ENCODE measurements at regions not wholly inside any gene's neighbourhood (a gene's known extent, or its start where the extent isn't known, plus 50 kb on each side); places are given as distances from the start of the nearest gene placed in this dataset.
A peak's percentile ranks its signal among the peaks of the same experiment; 100 is the strongest.

- peak; percentile 70 for DNase-seq
These were observed 99.0 kb upstream of the KCNG1 start for GRCh38 chr20:51121901-51122412.

- no peak for DNase-seq
These were observed 98.4 kb upstream of the KCNG1 start for GRCh38 chr20:51121272-51121671.

GRCh38 chr20:51120868-51121267, 98.0 kb upstream of the KCNG1 start:
- no peak for DNase-seq

- DNase-seq, result no peak
These were observed 97.5 kb upstream of the KCNG1 start for GRCh38 chr20:51120438-51120837.

- no peak for DNase-seq
These were observed 97.0 kb upstream of the KCNG1 start for GRCh38 chr20:51119914-51120313.

GRCh38 chr20:51118985-51119527, 96.1 kb upstream of the KCNG1 start:
- DNase-seq, result no peak

- DNase-seq, result no peak
These were observed 95.3 kb upstream of the KCNG1 start for GRCh38 chr20:51118216-51118615.

GRCh38 chr20:51116765-51117686, 94.1 kb upstream of the KCNG1 start:
- DNase-seq, result peak; percentile 31

DNA sequence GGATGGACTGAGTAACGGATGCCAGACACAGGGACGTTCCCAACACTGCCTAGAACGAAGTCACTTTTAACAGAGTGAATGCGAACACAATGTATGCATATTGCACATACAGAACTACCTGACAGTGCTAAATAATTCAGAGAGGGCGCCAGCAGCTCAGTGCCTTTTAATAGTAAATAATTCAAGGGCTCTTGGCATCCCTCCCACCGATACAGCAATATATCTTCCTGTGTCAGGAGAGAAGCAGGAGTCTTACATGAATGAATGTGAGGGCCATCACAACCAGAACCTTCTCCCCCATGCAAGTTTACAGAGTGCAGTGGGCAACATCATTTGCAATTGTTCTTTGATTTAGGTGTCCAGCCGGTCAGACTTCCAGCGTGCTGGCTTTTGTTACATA, 88.4 kb upstream of the KCNG1 start:
- DNase-seq, result no peak

GRCh38 chr20:51108638-51109363, 85.9 kb upstream of the KCNG1 start:
- DNase-seq, result no peak

DNA sequence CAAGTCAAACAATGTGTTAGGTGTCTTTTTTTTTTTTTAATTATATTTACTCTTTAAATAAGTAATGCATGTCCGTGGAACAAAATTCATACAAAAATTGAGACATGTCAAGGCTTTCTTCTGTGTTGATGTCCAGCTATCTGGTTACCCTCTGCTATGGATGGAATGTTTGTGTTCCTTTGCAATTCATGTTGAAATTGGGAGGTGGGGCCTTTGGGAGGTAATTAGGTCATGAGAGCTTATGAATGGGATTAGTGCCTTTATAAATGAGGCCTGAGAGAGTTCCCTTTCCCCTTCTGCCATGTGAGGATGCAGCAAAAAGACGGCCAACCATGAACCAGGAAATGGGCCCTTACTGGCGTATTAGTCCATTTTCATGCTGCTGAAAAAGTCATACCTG, 83.1 kb upstream of the KCNG1 start:
- no peak for DNase-seq

GRCh38 chr20:51104960-51105920, 82.3 kb upstream of the KCNG1 start:
- no peak for DNase-seq

- no peak for DNase-seq
These were observed 77.7 kb upstream of the KCNG1 start for GRCh38 chr20:51100617-51101016.

GRCh38 chr20:51098284-51098810, 75.4 kb upstream of the KCNG1 start:
- no peak for DNase-seq

GRCh38 chr20:51097351-51098120, 74.6 kb upstream of the KCNG1 start:
- no peak for DNase-seq

DNA sequence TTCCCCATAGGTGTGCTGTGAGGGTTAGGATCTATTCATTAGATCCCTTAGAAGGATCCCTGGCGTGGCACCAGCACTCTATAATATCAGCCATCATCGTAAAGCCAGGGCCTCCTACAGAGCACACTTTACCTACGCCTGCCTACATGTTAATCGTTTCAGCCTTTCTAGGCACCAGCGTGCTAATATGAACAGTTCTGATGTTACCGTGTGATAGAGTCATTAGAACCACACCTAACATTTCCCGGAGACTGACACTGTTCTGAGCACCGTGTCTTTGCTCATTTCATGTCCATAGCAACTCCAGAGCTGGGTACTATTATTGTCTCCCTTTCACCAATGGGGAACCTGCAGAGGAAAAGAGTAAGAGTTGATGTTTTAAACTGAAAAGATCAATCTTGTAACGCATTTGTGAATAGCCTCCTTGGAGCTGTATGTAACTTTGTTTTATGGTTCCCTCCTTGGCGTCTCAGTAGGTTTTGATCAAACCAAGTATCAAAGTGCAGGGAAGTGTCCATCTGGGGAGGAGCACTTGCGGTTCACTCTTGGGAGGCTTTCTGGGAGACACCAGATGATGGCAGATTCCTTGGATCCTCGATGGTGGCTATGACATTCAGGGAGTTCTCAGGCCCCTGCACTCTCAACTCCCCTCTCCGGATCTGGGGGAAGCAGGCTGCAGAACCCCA, 73.8 kb upstream of the KCNG1 start:
- no peak for DNase-seq

- peak; percentile 17 for DNase-seq
These were observed 73.0 kb upstream of the KCNG1 start for GRCh38 chr20:51095633-51096521.

DNA sequence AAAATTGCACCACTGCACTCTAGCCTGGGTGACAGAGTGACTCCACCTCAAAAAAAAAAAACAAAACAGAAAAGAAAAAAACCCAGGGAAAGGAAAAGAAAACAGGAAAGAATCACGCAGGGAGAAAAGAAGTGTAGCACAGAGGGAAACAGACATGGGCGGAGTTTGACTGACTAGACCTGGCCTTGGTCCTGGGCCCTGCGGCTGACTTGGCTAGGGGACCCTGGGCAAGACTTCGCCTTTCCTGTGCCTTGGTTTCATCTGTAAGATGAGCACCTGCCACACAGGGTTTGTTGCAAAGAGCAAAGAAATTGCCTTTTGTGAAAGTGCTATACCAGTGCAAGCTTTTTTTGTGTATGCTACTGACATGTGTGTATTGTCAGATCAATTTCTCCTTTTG, 71.3 kb upstream of the KCNG1 start:
- no peak for DNase-seq

DNA sequence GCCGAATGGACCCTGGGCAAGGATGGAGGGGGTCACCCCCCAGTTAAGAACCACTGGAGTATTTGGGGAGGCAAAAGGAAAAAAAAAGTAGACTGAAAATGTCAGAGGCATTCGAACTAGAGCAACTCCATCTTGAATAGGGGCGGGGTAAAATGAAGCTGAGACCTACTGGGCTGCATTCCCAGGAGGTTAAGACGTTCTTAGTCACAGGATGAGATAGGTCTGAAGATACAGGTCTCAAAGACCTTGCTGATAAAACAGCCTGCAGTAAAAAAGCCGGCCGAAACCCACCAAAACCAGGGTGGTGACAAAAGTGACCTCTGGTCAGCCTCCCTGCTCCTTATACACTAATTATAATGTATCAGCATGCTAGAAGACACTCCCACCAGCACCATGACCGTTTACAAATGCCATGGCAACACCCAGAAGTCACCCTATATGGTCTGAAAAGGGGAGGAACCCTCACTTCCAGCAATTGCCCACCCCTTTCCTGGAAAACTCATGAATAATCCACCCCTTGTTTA, 70.4 kb upstream of the KCNG1 start:
- no peak for DNase-seq
